GM10248 (cell line): ENCODE measurements at regions not wholly inside any gene's neighbourhood (a gene's known extent, or its start where the extent isn't known, plus 50 kb on each side); places are given as distances from the start of the nearest gene placed in this dataset.

Source experiments
- CTCF ChIA-PET: fragments of 300-600 bp; sonication (Branson Sonifier 250); formaldehyde crosslinking; extraction: SDS; loops from one replicate; lab custom pipeline; 2021; ENCODE audit warnings: antibody characterized with exemption; lab: Yijun Ruan, JAX
- POLR2A ChIA-PET: fragments of 350-650 bp; sonication (Branson Sonifier 250); formaldehyde crosslinking; extraction: SDS; loops from one replicate; lab custom pipeline; 2020; ENCODE audit warnings: antibody characterized with exemption; lab: Yijun Ruan, JAX
- DNase-seq: peaks from one replicate; pipeline ENCODE4 v3.0.0; 2012; ENCODE audit errors: extremely low spot score
- CTCF ChIP-seq: IDR thresholded peaks from 2 replicates; pipeline ENCODE4 v1.5.1; 2012; ENCODE audit warnings: mild to moderate bottlenecking, low read depth; ENCODE audit errors: extremely low read depth, missing control alignments, control extremely low read depth

GRCh38 chr5:153030755-153031725 lies 459.4 kb upstream of the GRIA1 start:
- ChIA-PET CTCF (interaction anchor here (1.4 kb wide), 1 partner anchor 18 kb away, joined by 3 read pairs; no protein-coding TSS in a partner anchor), POLR2A (no interaction called here)

GRCh38 chr5:153039501-153039900 lies 451.0 kb upstream of the GRIA1 start:
- ChIA-PET CTCF (interaction anchor here (1.1 to 1.2 kb wide), 2 partner anchors 24 to 25 kb away, joined by 3 read pairs; no protein-coding TSS in a partner anchor), POLR2A (no interaction called here)
- TF ChIP-seq CTCF, result no peak
- DNase-seq, result no peak

More at GRCh38 chr5:153030755-153031725, 459.4 kb upstream of the GRIA1 start:
- no peak for TF ChIP-seq CTCF
- no peak for DNase-seq

- no peak for DNase-seq
- TF ChIP-seq CTCF, result no peak
- ChIA-PET CTCF (no interaction called here), POLR2A (no interaction called here)
Observed at GRCh38 chr5:153043886-153044285, 446.6 kb upstream of the GRIA1 start.

- DNase-seq, result no peak
- ChIA-PET CTCF (no interaction called here), POLR2A (no interaction called here)
- no peak for TF ChIP-seq CTCF
Observed at GRCh38 chr5:153050496-153051179, 439.8 kb upstream of the GRIA1 start.

- TF ChIP-seq CTCF, result no peak
- DNase-seq, result no peak
- ChIA-PET POLR2A (no interaction called here), CTCF (no interaction called here)
Observed at GRCh38 chr5:153066281-153066680, 424.2 kb upstream of the GRIA1 start.

GRCh38 chr5:153067869-153068268 lies 422.6 kb upstream of the GRIA1 start:
- POLR2A ChIA-PET, result no interaction called here
- TF ChIP-seq CTCF, result no peak
- CTCF ChIA-PET, result interaction anchor here (1.2 kb wide), 1 partner anchor 11 kb away, joined by 4 read pairs; no protein-coding TSS in a partner anchor
- DNase-seq, result no peak
